Transverse colon (tissue), 4 donors: ENCODE measurements at regions not wholly inside any gene's neighbourhood (a gene's known extent, or its start where the extent isn't known, plus 50 kb on each side); places are given as distances from the start of the nearest gene placed in this dataset.

ENCODE experiments used
- DNase-seq: peaks from one replicate; pipeline ENCODE4 v3.0.0-alpha.2; 2019
- H3K27ac ChIP-seq, 4 donors: fragments of 200-600 bp; sonication (generic); 2 replicates each; pipeline ENCODE4 v1.5.1; 2016 to 2018; ENCODE audit warnings: inconsistent platforms in 4 of 4
- H3K27me3 ChIP-seq: fragments of 200-600 bp; sonication (generic); 2 replicates; pipeline ENCODE4 v1.5.1; 2017; ENCODE audit warnings: inconsistent platforms
- H3K36me3 ChIP-seq, 4 donors: fragments of 200-600 bp; sonication (generic); 2 replicates each; pipeline ENCODE4 v1.5.1; 2017 to 2019; ENCODE audit warnings: inconsistent platforms in 4 of 4
- H3K4me1 ChIP-seq, 4 donors: fragments of 200-600 bp; sonication (generic); 2 replicates each; pipeline ENCODE4 v1.5.1; 2017 to 2020; ENCODE audit warnings: inconsistent platforms in 4 of 4
- H3K4me3 ChIP-seq, 4 donors: fragments of 200-600 bp; sonication (generic); 1 replicate in 1 of 4; 2 replicates in 3 of 4; pipeline versions ENCODE4 v1.5.1 to v1.6.1; 2017 to 2019; ENCODE audit warnings: inconsistent platforms in 4 of 4
- H3K9me3 ChIP-seq, 2 donors: fragments of 200-600 bp; sonication (generic); 2 replicates each; pipeline ENCODE4 v1.5.1; 2017 to 2019; ENCODE audit warnings: inconsistent platforms in 2 of 2
- CTCF ChIP-seq, 5 experiments: fragments of 200-600 bp in 3 of 5; fragments of 450-650 bp in 2 of 5; sonication (generic) in 3 of 5; IDR thresholded peaks; 1 replicate in 2 of 5; 2 replicates in 3 of 5; pipeline ENCODE4 v1.5.1; 2016 to 2017; ENCODE audit warnings: antibody characterized with exemption in 5 of 5, inconsistent platforms in 3 of 5, mild to moderate bottlenecking in 2 of 5, moderate library complexity in 1 of 5
- EP300 ChIP-seq: sonication (generic); formaldehyde crosslinking; IDR thresholded peaks from one replicate; pipeline ENCODE4 v1.6.1; 2017; ENCODE audit warnings: antibody characterized with exemption, low read depth
- POLR2A ChIP-seq: fragments of 450-650 bp; IDR thresholded peaks from one replicate; pipeline ENCODE4 v1.6.1; 2016; ENCODE audit warnings: antibody characterized with exemption, mild to moderate bottlenecking, moderate library complexity
- POLR2AphosphoS5 ChIP-seq, 3 donors: sonication (generic); formaldehyde crosslinking; IDR thresholded peaks; one replicate each; pipeline ENCODE4 v1.6.1; 2016; ENCODE audit warnings: antibody characterized with exemption in 3 of 3
- WGBS, 2 donors: methylation state at CpG; one replicate each; pipeline ENCODE4 v1.1.5; 2018; ENCODE audit warnings: low coverage in 1 of 2; 5-methylcytosine and 5-hydroxymethylcytosine counted together
- in situ Hi-C, 4 donors: fragments of 200-750 bp; cut with MboI; loops; one replicate each; pipeline versions ENCODE4 v1.15.0 to v1.15.1; 2017; ENCODE audit warnings: low sequenced_read_pairs in 3 of 4, low pct_ligation_motif_present in 1 of 4, low pct_unique_long_range_greater_than_20kb in 1 of 4
- intact Hi-C: fragments of 100-400 bp; cut with DNase I; formaldehyde crosslinking; loops from one replicate; pipeline ENCODE4 v1.15.1; 2023; ENCODE audit warnings: low total_unique reads

GRCh38 chr1:47650205-47650604 lies 212.4 kb downstream of the FOXD2 start:
- in situ Hi-C loops (no loop called here), intact Hi-C loops (no loop called here)
- Histone ChIP-seq H3K27me3 (no peaks in the 10 kb centered on the region), H3K4me1 (peaks cover 10 to 29% (median 23%) of the 10 kb centered on the region in 4 donors), H3K36me3 (no peaks in the 10 kb centered on the region), H3K4me3 (no peak overlapping the region), H3K27ac (peak overlapping the region in 3 of 4 donors; percentile 64 to 77 (median 68)), H3K9me3 (no peaks in the 10 kb centered on the region)
- TF ChIP-seq CTCF (IDR thresholded peaks at IDR 0.05) (peak in 1 of 5 experiments; percentile 14), EP300 (no peak), POLR2AphosphoS5 (IDR thresholded peaks at IDR 0.05) (peak in 1 of 3 donors; percentile 10), POLR2A (no peak)
- peak; percentile 29 for DNase-seq
- 59 to 79% methylated on average over 3 to 7 of the region's 7 CpGs for WGBS, 2 donors

- no peak overlapping the region for H3K4me3 ChIP-seq
- no peaks in the 10 kb centered on the region for H3K9me3 ChIP-seq
- 63 to 76% methylated on average over 1 of the region's 1 CpG for WGBS, 2 donors
- H3K4me1 ChIP-seq = peaks cover 10 to 29% (median 23%) of the 10 kb centered on the region in 4 donors
- in situ Hi-C loops = no loop called here
- TF ChIP-seq POLR2AphosphoS5 (IDR thresholded peaks at IDR 0.05) = no peak
- no peak for TF ChIP-seq EP300
- TF ChIP-seq POLR2A = no peak
- TF ChIP-seq CTCF (IDR thresholded peaks at IDR 0.05) = no peak
- no peaks in the 10 kb centered on the region for H3K36me3 ChIP-seq
- H3K27me3 ChIP-seq = no peaks in the 10 kb centered on the region
- intact Hi-C loops = no loop called here
- DNase-seq = no peak
- peak overlapping the region in 3 of 4 donors; percentile 64 to 77 (median 68) for H3K27ac ChIP-seq
Measured at GRCh38 chr1:47650611-47651010, 212.8 kb downstream of the FOXD2 start.

- Histone ChIP-seq H3K4me3 (no peak overlapping the region), H3K27ac (peak overlapping the region; percentile 64 to 77 (median 66)), H3K36me3 (no peaks in the 10 kb centered on the region), H3K27me3 (no peaks in the 10 kb centered on the region), H3K4me1 (peaks cover 10 to 29% (median 23%) of the 10 kb centered on the region in 4 donors), H3K9me3 (no peaks in the 10 kb centered on the region)
- intact Hi-C loops = no loop called here
- 29 to 56% methylated on average over 2 to 9 of the region's 9 CpGs for WGBS, 2 donors
- in situ Hi-C loops = no loop called here
- DNase-seq = peak; percentile 59
- TF ChIP-seq EP300 = no peak
- peak; percentile 10 for TF ChIP-seq POLR2A
- peak in 2 of 3 donors; percentile 44 to 45 for TF ChIP-seq POLR2AphosphoS5 (IDR thresholded peaks at IDR 0.05)
- no peak for TF ChIP-seq CTCF (IDR thresholded peaks at IDR 0.05)
Measured at GRCh38 chr1:47651311-47652089, 213.7 kb downstream of the FOXD2 start.

GRCh38 chr1:47655521-47656300 lies 217.9 kb downstream of the FOXD2 start:
- intact Hi-C loops (no loop called here), in situ Hi-C loops (no loop called here)
- no peaks in the 10 kb centered on the region for H3K9me3 ChIP-seq
- WGBS, 2 donors = 75 to 77% methylated on average over 5 of the region's 5 CpGs
- no peak for DNase-seq
- TF ChIP-seq EP300 (no peak), POLR2AphosphoS5 (IDR thresholded peaks at IDR 0.05) (no peak), POLR2A (no peak), CTCF (IDR thresholded peaks at IDR 0.05) (no peak)
- peaks cover 10 to 18% (median 15%) of the 10 kb centered on the region in 4 donors for H3K4me1 ChIP-seq
- no peaks in the 10 kb centered on the region for H3K27me3 ChIP-seq
- H3K36me3 ChIP-seq = no peaks in the 10 kb centered on the region
- H3K4me3 ChIP-seq = no peak overlapping the region
- H3K27ac ChIP-seq = no peak overlapping the region
